Left ventricle myocardium inferior (tissue), 1 donor: ENCODE measurements at regions not wholly inside any gene's neighbourhood (a gene's known extent, or its start where the extent isn't known, plus 50 kb on each side); places are given as distances from the start of the nearest gene placed in this dataset.

ENCODE experiments used
- DNase-seq: peaks from one replicate; pipeline ENCODE4 v3.0.0-alpha.2; 2020
- H3K27ac ChIP-seq: fragments of 200-600 bp; replicated peaks from 2 replicates; pipeline ENCODE4 v1.8.0; 2021
- H3K27me3 ChIP-seq: fragments of 200-600 bp; 2 replicates; pipeline ENCODE4 v1.8.0; 2021; ENCODE audit warnings: low read depth
- H3K36me3 ChIP-seq: fragments of 200-600 bp; 2 replicates; pipeline ENCODE4 v1.8.0; 2021
- H3K4me1 ChIP-seq: fragments of 200-600 bp; 2 replicates; pipeline ENCODE4 v1.8.0; 2021
- H3K4me3 ChIP-seq: fragments of 200-600 bp; 2 replicates; pipeline ENCODE4 v1.8.0; 2021; ENCODE audit warnings: mild to moderate bottlenecking, moderate library complexity
- H3K9me3 ChIP-seq: fragments of 200-600 bp; replicated peaks from 2 replicates; pipeline ENCODE4 v1.8.0; 2021
- intact Hi-C: fragments of 100-400 bp; cut with micrococcal nuclease; formaldehyde crosslinking; loops from one replicate; pipeline ENCODE4 v1.11.0; 2022
- TF ChIP-seq, protein P1 (sequence below): fragments of 200-600 bp; IDR thresholded peaks from 2 replicates; pipeline ENCODE4 v1.8.0; 2021; ENCODE audit warnings: antibody characterized with exemption, mild to moderate bottlenecking, borderline replicate concordance
- donor health status: DM: no; HTN: yes; CAD: no; lungs with severe emphysema.

DNA sequence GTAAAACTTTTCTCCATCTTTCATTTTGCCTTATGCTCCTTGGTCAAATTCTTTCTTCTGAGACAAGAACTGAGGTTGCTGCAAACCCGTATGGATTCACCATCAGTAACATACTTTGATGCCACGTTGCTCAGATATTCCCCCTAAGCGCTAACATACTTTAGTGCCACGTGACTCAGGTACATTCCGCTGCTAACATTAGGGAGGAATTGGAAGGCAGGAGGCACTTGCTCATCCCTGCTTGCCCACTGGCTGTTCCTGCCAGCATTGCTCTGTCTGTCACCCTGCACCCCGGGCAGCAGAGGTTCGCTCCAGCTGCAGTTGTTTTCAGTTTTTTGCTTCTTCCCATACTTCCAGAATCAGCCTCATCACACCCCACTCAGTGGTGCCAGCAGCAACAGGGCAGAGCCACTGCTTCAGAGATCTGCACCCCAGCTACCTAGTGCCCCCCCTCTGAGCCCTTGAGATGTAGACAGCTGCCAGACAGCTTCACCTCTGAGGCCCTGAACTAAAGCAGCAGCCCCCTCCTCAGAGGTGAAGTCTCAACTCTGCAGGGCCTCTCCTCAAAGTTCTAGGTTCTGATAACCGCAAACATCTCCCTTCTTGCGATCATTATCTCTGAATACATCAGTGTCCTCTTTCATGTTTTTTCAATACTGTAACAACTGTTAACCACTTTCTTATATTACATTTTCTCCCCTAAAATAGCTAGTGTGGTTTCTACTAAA, 228.0 kb upstream of the KIF2A start:
- Histone ChIP-seq H3K4me1 (no peaks in the 10 kb centered on the region), H3K27ac (no peak overlapping the region), H3K36me3 (no peaks in the 10 kb centered on the region), H3K9me3 (no peaks in the 10 kb centered on the region), H3K27me3 (no peaks in the 10 kb centered on the region), H3K4me3 (no peak overlapping the region)
- no peak for DNase-seq
- TF ChIP-seq, protein P1, sequence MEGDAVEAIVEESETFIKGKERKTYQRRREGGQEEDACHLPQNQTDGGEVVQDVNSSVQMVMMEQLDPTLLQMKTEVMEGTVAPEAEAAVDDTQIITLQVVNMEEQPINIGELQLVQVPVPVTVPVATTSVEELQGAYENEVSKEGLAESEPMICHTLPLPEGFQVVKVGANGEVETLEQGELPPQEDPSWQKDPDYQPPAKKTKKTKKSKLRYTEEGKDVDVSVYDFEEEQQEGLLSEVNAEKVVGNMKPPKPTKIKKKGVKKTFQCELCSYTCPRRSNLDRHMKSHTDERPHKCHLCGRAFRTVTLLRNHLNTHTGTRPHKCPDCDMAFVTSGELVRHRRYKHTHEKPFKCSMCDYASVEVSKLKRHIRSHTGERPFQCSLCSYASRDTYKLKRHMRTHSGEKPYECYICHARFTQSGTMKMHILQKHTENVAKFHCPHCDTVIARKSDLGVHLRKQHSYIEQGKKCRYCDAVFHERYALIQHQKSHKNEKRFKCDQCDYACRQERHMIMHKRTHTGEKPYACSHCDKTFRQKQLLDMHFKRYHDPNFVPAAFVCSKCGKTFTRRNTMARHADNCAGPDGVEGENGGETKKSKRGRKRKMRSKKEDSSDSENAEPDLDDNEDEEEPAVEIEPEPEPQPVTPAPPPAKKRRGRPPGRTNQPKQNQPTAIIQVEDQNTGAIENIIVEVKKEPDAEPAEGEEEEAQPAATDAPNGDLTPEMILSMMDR: no peak
- intact Hi-C loops: no loop called here

DNA sequence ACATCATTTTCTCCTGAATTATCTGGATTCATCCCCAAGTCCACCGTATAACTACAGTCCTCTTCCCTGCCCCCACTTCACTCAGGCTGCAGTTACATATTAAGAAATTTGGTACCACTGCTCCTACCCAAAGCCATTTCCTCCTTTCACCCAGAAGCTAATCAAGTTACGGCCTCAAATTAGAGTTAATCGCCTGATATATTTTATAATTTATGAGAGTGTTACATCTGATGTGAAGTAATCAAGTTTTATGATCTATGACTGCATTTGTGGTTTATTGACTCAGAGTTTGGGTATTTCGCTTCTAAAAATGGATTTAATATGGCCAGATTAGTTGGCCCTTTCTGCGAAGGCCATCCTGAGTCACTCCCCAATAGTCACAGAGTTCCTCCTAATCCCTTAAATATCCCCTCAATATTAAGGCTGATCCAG, 223.6 kb upstream of the KIF2A start:
- no peak overlapping the region for H3K27ac ChIP-seq

GRCh38 chr5:62083247-62083646, 222.8 kb upstream of the KIF2A start:
- H3K27me3 ChIP-seq: no peaks in the 10 kb centered on the region
- no peak for DNase-seq

More for the DNA sequence above, 223.6 kb upstream of the KIF2A start:
- Histone ChIP-seq H3K4me3 (no peak overlapping the region), H3K4me1 (no peaks in the 10 kb centered on the region), H3K36me3 (no peaks in the 10 kb centered on the region), H3K27me3 (no peaks in the 10 kb centered on the region), H3K9me3 (no peaks in the 10 kb centered on the region)
- TF ChIP-seq, protein P1: no peak
- no peak for DNase-seq
- intact Hi-C loops: no loop called here

DNA sequence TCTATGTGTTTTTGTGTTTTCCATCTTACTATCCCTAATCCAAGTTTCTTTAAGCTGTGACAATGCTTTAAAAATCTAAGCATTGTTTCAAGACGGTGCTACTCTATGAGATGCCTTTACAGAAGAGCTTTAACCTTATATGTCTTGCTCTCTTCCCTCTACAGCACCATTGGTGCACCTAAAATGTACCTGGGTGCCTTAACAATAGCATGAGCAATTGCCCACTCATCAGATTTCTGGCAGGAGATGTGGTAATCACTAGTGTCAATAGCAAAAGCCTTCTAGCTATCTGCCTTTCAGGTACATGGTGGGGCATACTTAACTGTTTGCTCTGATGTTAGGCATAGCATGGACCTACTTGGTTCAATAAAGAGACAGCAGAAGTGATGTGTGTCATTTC, 222.3 kb upstream of the KIF2A start:
- H3K27ac ChIP-seq: no peak overlapping the region
- intact Hi-C loops: no loop called here
- DNase-seq: no peak
- TF ChIP-seq, protein P1: no peak
- no peaks in the 10 kb centered on the region for H3K36me3 ChIP-seq
- H3K9me3 ChIP-seq: no peaks in the 10 kb centered on the region
- H3K4me1 ChIP-seq: no peaks in the 10 kb centered on the region
- H3K27me3 ChIP-seq: no peaks in the 10 kb centered on the region
- H3K4me3 ChIP-seq: no peak overlapping the region

More at GRCh38 chr5:62083247-62083646, 222.8 kb upstream of the KIF2A start:
- Histone ChIP-seq H3K9me3 (no peaks in the 10 kb centered on the region), H3K4me3 (no peak overlapping the region), H3K36me3 (no peaks in the 10 kb centered on the region), H3K27ac (no peak overlapping the region), H3K4me1 (no peaks in the 10 kb centered on the region)
- TF ChIP-seq, protein P1: no peak
- intact Hi-C loops: no loop called here

DNA sequence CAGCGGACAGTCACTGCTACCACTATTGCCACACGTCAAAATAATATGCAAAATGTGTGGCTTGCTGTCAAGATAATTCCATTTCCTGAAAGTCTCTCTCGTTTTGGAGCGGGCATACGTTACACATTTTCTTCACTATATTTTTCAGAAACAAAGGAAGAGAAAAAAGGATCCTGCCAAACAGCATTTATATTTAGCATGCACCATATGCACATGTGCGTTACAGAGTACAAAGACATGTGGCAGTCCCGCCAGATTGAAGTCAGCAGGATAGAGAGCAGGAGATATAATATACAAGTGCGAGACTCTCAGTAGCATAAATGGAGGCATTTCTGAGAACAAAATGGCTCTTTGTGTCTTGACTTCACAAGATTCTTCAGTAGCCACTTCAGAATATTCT, 221.6 kb upstream of the KIF2A start:
- TF ChIP-seq, protein P1: no peak
- Histone ChIP-seq H3K9me3 (no peaks in the 10 kb centered on the region), H3K4me3 (no peak overlapping the region), H3K27ac (no peak overlapping the region), H3K27me3 (no peaks in the 10 kb centered on the region), H3K36me3 (no peaks in the 10 kb centered on the region), H3K4me1 (no peaks in the 10 kb centered on the region)
- DNase-seq: no peak
- intact Hi-C loops: no loop called here
